CD4-positive, CD25-positive, alpha-beta regulatory T cell (primary cell): ENCODE measurements at regions not wholly inside any gene's neighbourhood (a gene's known extent, or its start where the extent isn't known, plus 50 kb on each side); places are given as distances from the start of the nearest gene placed in this dataset.

ENCODE experiments used
- ATAC-seq, 2 donors: fragments of 150-1000 bp; cut with Tn5 transposase; one replicate each; pipeline ENCODE4 v1.10.0; 2021; ENCODE audit warnings: low read depth in 2 of 2, moderate number of reproducible peaks in 2 of 2, moderate library complexity in 1 of 2
- DNase-seq, 3 donors: peaks; one replicate each; pipeline versions ENCODE4 v3.0.0 to v3.0.0-alpha.2; 2012 to 2022; ENCODE audit warnings: mixed read lengths in 1 of 3
- H3K27ac ChIP-seq: one replicate; pipeline ENCODE4 v1.7.0; 2013; ENCODE audit warnings: mild to moderate bottlenecking, low read length; ENCODE audit not compliant: insufficient read depth, poor library complexity, severe bottlenecking
- H3K27me3 ChIP-seq: one replicate; pipeline ENCODE4 v1.7.0; 2013; ENCODE audit warnings: low read length; ENCODE audit not compliant: control insufficient read depth, insufficient read depth
- H3K36me3 ChIP-seq: one replicate; pipeline ENCODE4 v1.7.0; 2013; ENCODE audit warnings: mild to moderate bottlenecking, low read length, moderate library complexity; ENCODE audit not compliant: control insufficient read depth, insufficient read depth
- H3K4me1 ChIP-seq: 2 replicates; pipeline ENCODE4 v1.7.0; 2013; ENCODE audit warnings: mild to moderate bottlenecking, low read length; ENCODE audit not compliant: insufficient read depth, control insufficient read depth, poor library complexity, severe bottlenecking
- H3K4me3 ChIP-seq: one replicate; pipeline ENCODE4 v1.7.0; 2013; ENCODE audit warnings: low read depth, mild to moderate bottlenecking, low read length, moderate library complexity
- H3K9me3 ChIP-seq, 2 experiments: 1 replicate in 1 of 2; 2 replicates in 1 of 2; pipeline ENCODE4 v1.7.0; 2013; ENCODE audit warnings: low read length in 2 of 2, mild to moderate bottlenecking in 1 of 2, moderate library complexity in 1 of 2; ENCODE audit not compliant: control insufficient read depth in 2 of 2
- H3K27ac Mint-ChIP-seq, 3 donors: one replicate each; pipeline ENCODE4 v1.8.0; 2020 to 2022; ENCODE audit warnings: mild to moderate bottlenecking in 3 of 3, mixed read lengths in 3 of 3, moderate library complexity in 2 of 3
- H3K27me3 Mint-ChIP-seq: one replicate; pipeline ENCODE4 v1.8.0; 2022; ENCODE audit warnings: mild to moderate bottlenecking, mixed read lengths
- H3K36me3 Mint-ChIP-seq: one replicate; pipeline ENCODE4 v1.8.0; 2020; ENCODE audit warnings: mixed read lengths
- H3K4me1 Mint-ChIP-seq, 4 donors: one replicate each; pipeline ENCODE4 v1.8.0; 2020 to 2022; ENCODE audit warnings: mixed read lengths in 4 of 4, mild to moderate bottlenecking in 1 of 4
- H3K4me3 Mint-ChIP-seq, 4 donors: one replicate each; pipeline ENCODE4 v1.8.0; 2020 to 2022; ENCODE audit warnings: mild to moderate bottlenecking in 4 of 4, mixed read lengths in 4 of 4, moderate library complexity in 3 of 4
- H3K9me3 Mint-ChIP-seq, 7 donors: one replicate each; pipeline ENCODE4 v1.8.0; 2020 to 2022; ENCODE audit warnings: mixed read lengths in 7 of 7, mild to moderate bottlenecking in 3 of 7, moderate library complexity in 2 of 7

DNA sequence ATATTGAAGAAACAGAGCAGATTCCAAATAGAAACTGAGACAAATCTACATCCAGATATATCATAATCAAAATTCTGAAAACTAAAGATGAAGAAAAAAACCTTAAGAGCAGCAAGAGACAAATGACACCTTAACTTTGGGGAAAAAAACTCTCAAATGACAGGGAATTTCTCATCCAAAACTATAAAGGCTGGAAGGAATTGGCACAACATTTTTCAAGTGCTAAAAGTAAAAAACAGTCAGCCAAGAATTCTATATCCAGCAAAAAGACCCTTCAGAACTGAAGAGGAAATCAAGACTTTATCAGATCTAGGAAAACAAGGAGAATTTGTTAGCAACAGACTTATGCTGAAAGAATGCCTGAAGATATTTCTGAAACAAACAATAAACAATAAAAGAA is 90.3 kb upstream of the RASSF8 start:
- Histone ChIP-seq H3K36me3 (no peaks in the 10 kb centered on the region), H3K27ac (no peak overlapping the region), H3K9me3 (no peaks in the 10 kb centered on the region), H3K4me3 (no peak overlapping the region), H3K4me1 (no peaks in the 10 kb centered on the region), H3K27me3 (no peaks in the 10 kb centered on the region)
- H3K4me1 Mint-ChIP-seq: no peaks in the 10 kb centered on the region
- no peak overlapping the region for H3K27ac Mint-ChIP-seq
- H3K9me3 Mint-ChIP-seq: peaks cover 0 to 6% (median 0%) of the 10 kb centered on the region in 7 donors
- no peak for DNase-seq
- peaks cover 4% of the 10 kb centered on the region for H3K27me3 Mint-ChIP-seq
- no peaks in the 10 kb centered on the region for H3K36me3 Mint-ChIP-seq
- no peak overlapping the region for H3K4me3 Mint-ChIP-seq
- ATAC-seq: no peak

DNA sequence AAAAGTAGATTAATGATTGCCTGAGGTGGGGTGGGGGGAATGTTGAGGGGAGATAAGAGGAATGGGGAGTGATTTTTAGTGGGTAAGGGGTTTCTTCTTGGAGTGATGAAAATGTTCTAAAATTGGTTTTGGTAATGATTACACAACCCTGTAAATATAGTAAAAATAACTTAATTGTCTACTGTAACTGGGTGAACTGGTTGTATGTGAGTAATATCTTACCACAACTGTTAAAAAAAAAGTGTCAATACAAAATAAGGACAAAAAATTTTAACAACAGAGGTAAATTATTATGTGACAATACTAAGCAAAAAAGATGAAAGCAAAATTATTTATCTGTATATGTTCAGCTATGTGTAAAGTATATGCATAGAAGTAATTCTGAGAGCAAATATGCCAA is 86.3 kb upstream of the RASSF8 start:
- H3K27ac ChIP-seq: no peak overlapping the region
- Mint-ChIP-seq H3K27ac (no peak overlapping the region), H3K9me3 (peaks cover 0 to 4% (median 0%) of the 10 kb centered on the region in 7 donors), H3K4me3 (no peak overlapping the region), H3K36me3 (no peaks in the 10 kb centered on the region), H3K4me1 (no peaks in the 10 kb centered on the region), H3K27me3 (no peaks in the 10 kb centered on the region)
- DNase-seq (no peak), ATAC-seq (no peak)
- H3K4me1 ChIP-seq: no peaks in the 10 kb centered on the region
- H3K4me3 ChIP-seq: no peak overlapping the region
- H3K27me3 ChIP-seq: no peaks in the 10 kb centered on the region
- H3K36me3 ChIP-seq: no peaks in the 10 kb centered on the region
- no peaks in the 10 kb centered on the region for H3K9me3 ChIP-seq

DNA sequence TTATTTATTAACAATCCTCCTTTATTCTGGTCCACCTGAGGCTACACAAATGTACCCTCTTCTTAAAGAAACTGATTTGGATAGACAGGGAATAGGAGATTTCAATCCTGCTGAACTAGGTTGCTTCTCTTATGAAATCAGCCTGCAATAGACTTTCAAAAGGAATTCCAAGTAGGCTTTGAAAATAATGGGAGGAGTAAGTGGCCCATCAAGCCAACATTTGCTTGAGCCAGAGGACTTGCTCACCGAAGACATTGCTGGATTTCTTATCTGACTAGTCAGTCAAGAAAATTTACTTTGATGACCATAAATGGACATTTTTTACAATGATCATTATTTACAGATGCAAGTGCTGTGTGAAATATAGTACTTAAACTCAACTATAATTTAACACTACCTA is 82.8 kb upstream of the RASSF8 start:
- H3K4me3 Mint-ChIP-seq: no peak overlapping the region
- peaks cover 6% of the 10 kb centered on the region for H3K27me3 Mint-ChIP-seq
- no peaks in the 10 kb centered on the region for H3K4me1 ChIP-seq
- no peaks in the 10 kb centered on the region for H3K9me3 ChIP-seq
- H3K27ac Mint-ChIP-seq: no peak overlapping the region
- H3K36me3 Mint-ChIP-seq: no peaks in the 10 kb centered on the region
- DNase-seq (no peak), ATAC-seq (no peak)
- peaks cover 0 to 6% (median 0%) of the 10 kb centered on the region in 7 donors for H3K9me3 Mint-ChIP-seq
- H3K36me3 ChIP-seq: no peaks in the 10 kb centered on the region
- H3K4me1 Mint-ChIP-seq: no peaks in the 10 kb centered on the region
- no peak overlapping the region for H3K4me3 ChIP-seq
- no peak overlapping the region for H3K27ac ChIP-seq
- no peaks in the 10 kb centered on the region for H3K27me3 ChIP-seq

DNA sequence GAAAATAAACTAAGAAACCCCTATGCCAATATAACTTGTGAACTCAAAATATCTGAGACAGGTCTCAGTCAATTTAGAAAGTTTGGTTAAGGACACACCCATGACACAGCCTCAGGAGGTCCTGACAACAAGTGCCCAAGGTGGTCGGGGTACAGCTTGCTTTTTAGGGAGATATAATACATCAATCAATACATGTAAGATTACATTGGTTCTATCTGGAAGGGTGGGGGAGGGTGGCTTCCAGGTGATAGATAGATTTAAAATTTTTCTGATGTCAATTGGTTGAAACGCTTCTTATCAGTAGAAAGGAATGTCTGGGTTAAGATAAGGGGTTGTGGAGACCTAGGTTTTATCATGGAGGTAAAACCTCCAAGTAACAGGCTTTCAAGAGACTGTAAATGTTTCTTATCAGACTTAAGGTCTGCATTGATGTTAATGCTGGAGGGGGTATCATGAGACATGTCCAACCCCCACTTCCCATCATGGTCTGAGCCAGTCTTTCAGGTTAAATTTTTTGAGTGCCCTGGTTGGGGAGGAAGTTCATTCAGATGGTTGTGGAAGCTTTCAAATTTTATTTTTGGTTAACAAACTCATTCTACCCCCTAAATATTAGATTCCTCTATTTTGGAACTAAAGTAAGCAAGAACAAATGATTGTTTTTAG is 82.0 kb upstream of the RASSF8 start:
- H3K9me3 Mint-ChIP-seq: peaks cover 0 to 6% (median 0%) of the 10 kb centered on the region in 7 donors
- H3K27me3 Mint-ChIP-seq: peaks cover 6% of the 10 kb centered on the region
- H3K4me3 ChIP-seq: no peak overlapping the region
- H3K4me3 Mint-ChIP-seq: no peak overlapping the region
- H3K36me3 Mint-ChIP-seq: no peaks in the 10 kb centered on the region
- H3K27me3 ChIP-seq: no peaks in the 10 kb centered on the region
- ATAC-seq (no peak), DNase-seq (no peak)
- no peak overlapping the region for H3K27ac Mint-ChIP-seq
- no peak overlapping the region for H3K27ac ChIP-seq
- H3K4me1 ChIP-seq: no peaks in the 10 kb centered on the region
- H3K9me3 ChIP-seq: no peaks in the 10 kb centered on the region
- H3K36me3 ChIP-seq: no peaks in the 10 kb centered on the region
- no peaks in the 10 kb centered on the region for H3K4me1 Mint-ChIP-seq

DNA sequence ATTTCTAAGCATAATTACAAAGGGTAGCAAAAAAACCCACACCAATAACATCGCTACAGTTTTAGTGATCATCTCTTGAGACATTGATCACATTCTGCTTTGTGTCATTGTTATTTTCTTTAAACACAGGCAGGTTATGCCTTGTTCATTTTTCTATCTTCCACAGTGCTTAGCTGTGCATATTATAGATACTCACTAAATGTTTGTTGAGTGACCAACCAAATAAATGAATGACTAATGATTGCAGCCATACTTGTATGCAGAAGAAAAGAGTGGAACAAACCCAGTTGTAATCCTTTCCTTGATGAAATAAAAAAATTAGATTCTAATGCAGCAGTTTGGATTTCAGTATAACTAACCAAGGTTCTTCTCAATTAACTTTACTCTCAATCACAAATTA is 81.0 kb upstream of the RASSF8 start:
- Histone ChIP-seq H3K4me3 (no peak overlapping the region), H3K27me3 (no peaks in the 10 kb centered on the region), H3K9me3 (no peaks in the 10 kb centered on the region), H3K27ac (no peak overlapping the region), H3K36me3 (no peaks in the 10 kb centered on the region), H3K4me1 (no peaks in the 10 kb centered on the region)
- peaks cover 0 to 7% (median 1%) of the 10 kb centered on the region in 7 donors for H3K9me3 Mint-ChIP-seq
- H3K4me3 Mint-ChIP-seq: no peak overlapping the region
- ATAC-seq (no peak), DNase-seq (no peak)
- H3K4me1 Mint-ChIP-seq: no peaks in the 10 kb centered on the region
- H3K27ac Mint-ChIP-seq: no peak overlapping the region
- H3K36me3 Mint-ChIP-seq: no peaks in the 10 kb centered on the region
- peaks cover 6% of the 10 kb centered on the region for H3K27me3 Mint-ChIP-seq

DNA sequence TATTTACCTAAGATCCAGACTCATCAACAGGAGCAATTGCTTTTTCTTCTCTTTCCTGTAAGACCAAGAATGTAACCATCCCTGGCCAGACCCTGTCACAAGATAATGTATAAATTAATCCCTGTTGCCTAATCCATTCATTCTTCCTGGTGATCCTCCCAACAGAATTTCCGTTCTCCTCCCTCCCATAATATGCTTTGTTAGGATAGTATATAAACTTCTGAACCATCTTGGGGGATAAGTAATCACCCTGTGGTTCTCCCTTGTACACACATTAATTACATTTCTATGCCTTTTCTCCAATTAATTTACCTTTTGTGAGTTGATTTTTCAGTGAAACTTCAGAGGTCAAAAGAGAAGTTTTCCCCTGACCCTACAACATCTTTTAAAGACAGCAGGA is 76.2 kb upstream of the RASSF8 start:
- no peak overlapping the region for H3K27ac ChIP-seq
- no peaks in the 10 kb centered on the region for H3K36me3 ChIP-seq
- no peaks in the 10 kb centered on the region for H3K27me3 ChIP-seq
- H3K9me3 ChIP-seq: no peaks in the 10 kb centered on the region
- Mint-ChIP-seq H3K27me3 (peaks cover 6% of the 10 kb centered on the region), H3K4me3 (no peak overlapping the region), H3K27ac (no peak overlapping the region), H3K36me3 (no peaks in the 10 kb centered on the region), H3K4me1 (no peaks in the 10 kb centered on the region), H3K9me3 (peaks cover 0 to 7% (median 0%) of the 10 kb centered on the region in 7 donors)
- DNase-seq (no peak), ATAC-seq (no peak)
- H3K4me1 ChIP-seq: no peaks in the 10 kb centered on the region
- H3K4me3 ChIP-seq: no peak overlapping the region

DNA sequence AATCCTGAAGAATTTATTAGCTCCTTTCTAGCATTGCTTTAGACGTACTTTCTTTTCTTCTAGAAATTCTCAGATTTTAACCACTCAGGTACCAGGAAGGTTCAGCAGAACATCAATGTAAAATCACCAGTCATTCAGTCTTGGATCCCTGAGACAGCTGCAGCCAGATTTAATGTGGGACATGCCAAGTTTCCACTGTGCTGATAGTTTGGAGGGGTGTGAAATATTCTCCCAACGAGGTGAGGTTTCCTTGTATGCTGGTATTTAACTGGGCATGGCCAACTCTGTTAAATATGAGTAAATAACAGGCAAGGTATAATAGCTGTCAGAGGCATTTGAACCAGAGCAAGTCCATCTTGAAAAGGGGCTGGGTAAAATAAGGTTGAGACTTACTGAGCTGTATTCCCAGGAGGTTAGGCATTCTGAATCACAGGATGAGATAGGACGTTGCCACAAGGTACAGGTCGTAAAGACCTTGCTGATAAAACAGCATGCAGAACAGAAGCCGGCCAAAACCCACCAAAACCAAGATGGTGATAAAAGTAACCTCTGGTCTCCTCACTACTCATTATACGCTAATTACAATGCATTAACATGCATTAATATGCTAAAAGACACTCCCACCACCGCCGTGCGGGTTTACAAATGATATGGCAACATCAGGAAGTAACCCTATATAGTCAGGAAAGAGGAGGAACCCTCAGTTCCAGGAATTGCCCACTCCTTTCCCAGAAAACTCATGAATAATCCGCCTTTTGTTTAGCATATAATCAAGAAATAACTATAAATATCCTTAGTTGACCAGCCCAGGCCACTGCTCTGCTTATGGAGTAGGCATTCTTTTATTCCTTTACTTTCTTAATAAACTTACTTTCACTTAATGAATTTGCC is 75.2 kb upstream of the RASSF8 start:
- Mint-ChIP-seq H3K4me3 (no peak overlapping the region), H3K4me1 (no peaks in the 10 kb centered on the region), H3K27ac (no peak overlapping the region), H3K36me3 (no peaks in the 10 kb centered on the region), H3K9me3 (peaks cover 0 to 7% (median 1%) of the 10 kb centered on the region in 7 donors), H3K27me3 (peaks cover 6% of the 10 kb centered on the region)
- no peaks in the 10 kb centered on the region for H3K9me3 ChIP-seq
- no peaks in the 10 kb centered on the region for H3K36me3 ChIP-seq
- no peaks in the 10 kb centered on the region for H3K27me3 ChIP-seq
- H3K4me1 ChIP-seq: no peaks in the 10 kb centered on the region
- DNase-seq: no peak
- no peak overlapping the region for H3K27ac ChIP-seq
- ATAC-seq: no peak
- no peak overlapping the region for H3K4me3 ChIP-seq
